GM19452 (cell line): ENCODE measurements at regions not wholly inside any gene's neighbourhood (a gene's known extent, or its start where the extent isn't known, plus 50 kb on each side); places are given as distances from the start of the nearest gene placed in this dataset.
A peak's percentile ranks its signal among the peaks of the same experiment; 100 is the strongest.
"Not testable (repeated sequence)": the region's sequence is repeated elsewhere in the genome, so short reads cannot be mapped to it uniquely, and the experiment has no call there.

ENCODE experiments used
- ATAC-seq: cut with Tn5 transposase; IDR thresholded peaks from one replicate; pipeline ENCODE4 v1.9.1; 2021; ENCODE audit not compliant: unreplicated experiment

GRCh38 chr5:57659886-57660285 is 177.3 kb upstream of the ACTBL2 start:
- no peak for ATAC-seq

DNA sequence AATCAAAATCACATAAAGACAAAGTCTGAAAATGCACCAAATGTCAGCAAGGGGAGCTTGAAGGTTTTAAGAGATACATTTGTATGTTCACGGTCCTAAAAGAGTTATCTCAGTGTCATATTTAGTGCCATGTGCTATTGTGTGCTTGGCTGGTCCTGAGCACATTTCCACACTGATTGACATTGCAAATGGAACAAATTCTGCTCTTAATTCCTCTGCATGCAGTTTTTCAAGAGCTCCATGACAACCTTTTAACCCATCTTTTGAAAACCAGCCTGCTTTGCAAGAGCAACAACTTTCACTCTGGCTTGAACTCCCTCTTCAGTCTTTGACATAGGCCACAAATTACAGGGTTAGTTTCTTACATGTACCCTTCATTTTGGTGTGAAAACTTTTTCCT is 175.4 kb upstream of the ACTBL2 start:
- ATAC-seq, result no peak

DNA sequence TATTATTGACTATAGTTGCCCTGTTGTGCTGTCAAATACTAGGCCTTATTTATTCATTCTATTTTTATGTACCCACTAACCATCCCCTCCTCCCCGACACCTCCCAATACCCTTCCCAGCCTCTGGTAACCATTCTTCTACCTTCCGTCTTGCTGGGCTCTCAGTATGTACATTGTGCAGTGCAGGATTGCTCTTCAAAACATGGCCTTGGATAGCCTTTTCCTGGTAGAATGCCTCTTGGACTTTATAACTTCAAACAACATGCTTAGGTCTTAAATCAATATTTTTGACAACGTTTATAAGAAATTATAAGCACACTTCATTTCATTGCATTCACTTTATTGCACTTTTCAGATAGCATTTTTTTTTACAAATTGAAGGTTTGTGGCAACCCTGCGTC is 172.6 kb upstream of the ACTBL2 start:
- no peak for ATAC-seq

- ATAC-seq, result no peak
Observed at GRCh38 chr5:57653636-57654290, 171.2 kb upstream of the ACTBL2 start.

- ATAC-seq, result no peak
Observed at GRCh38 chr5:57651127-57651526, 168.5 kb upstream of the ACTBL2 start.

DNA sequence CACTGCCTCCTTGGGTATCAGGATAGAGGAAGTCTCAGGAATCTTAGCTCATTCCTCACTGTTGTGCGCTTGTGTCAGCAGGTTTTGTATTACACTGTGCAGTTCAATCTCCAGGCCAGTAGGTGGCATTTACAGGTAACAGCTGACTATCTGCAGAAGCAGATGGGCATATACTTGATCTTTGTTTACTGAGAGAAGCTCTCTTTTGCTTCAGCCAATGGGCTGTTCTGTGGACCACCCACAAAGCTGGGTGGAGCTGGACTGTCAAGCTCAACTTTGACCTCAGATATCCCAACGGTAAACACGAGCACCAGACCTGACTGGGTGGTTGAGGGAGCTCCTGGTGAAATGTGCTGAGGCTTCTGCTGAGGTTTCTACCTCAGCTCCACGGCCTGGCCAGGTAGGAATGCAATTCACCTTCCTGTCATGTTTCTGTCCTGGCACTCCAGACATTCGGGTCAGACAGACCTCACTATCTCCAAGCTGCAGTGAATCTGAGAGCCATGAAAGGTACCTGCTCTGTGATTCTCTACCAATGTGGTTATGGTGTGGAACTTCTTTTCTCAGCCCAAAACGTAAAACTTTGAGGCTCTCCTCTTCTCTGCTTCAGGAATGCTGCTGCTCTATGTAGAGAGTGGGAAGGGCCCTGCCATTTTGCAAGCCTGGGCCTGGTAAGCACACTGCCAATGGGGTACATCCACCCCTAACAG is 167.9 kb upstream of the ACTBL2 start:
- peak; percentile 77 for ATAC-seq

DNA sequence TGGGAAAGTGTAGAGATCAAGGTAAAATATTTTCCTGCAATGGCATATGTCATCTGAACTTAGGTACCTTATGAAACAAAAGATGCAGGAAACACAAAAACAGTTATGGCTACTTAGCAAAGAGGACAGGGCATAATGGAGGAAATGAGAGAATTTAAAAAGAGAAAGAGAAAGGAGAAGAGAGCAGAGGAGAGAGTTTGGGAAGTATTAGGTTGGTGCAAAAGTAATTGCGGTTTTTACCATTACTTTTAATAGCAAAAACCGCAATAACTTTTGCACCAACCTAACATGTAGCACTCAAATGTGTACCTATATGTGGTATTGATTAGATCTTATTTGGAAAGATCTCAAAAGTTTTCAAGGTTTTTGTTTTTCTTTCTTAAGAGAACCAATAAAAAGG is 160.1 kb upstream of the ACTBL2 start:
- no peak for ATAC-seq

- ATAC-seq, result no peak
Observed at GRCh38 chr5:57642066-57642465, 159.5 kb upstream of the ACTBL2 start.

DNA sequence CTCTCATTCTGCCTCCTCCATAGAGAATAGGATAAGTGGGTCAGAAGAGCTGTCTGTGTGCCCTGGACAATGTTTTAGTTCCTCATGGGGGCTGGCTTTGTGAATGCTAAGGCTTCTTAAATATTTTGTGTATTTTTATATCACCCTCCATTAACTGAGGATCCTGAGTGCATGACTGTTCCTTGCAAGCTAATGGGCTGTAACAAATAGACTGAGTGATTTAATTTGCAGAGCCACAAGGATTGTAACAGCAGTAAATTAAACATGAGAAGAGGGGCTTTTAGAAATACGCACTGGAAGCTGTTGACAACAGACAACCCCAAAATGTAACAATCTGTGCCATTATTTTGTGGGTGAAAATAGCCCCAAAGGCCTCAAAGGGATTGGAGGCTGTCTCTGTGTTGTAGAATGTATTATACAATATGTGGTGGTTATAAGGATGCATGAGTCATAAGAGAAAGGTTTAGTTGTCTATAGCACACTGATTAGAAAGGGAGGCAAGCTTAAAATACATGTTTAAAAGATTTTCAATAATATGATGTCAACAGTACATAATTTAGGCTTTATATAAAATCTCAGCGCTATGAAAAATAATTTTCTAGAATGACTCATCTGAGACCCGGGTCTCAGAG is 152.7 kb upstream of the ACTBL2 start:
- ATAC-seq, result no peak

DNA sequence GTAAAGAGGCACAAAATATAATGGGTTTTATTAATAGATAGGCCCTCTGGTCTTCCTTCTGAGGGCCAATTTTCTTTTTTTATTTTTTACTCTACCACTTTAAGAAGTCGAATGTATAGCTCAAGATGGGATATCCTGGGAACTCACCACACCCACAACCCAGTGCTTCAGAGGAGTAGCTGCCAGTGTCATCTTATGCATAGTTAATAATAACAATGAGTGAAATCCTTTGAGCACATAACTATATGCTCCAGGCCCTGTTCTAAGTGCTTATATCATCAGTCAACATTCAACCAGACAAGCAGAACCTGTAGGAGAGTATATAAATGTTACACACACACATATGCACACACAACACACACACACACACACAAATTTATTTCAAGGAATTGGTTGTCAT is 150.3 kb upstream of the ACTBL2 start:
- no peak for ATAC-seq

- not testable (repeated sequence) for ATAC-seq
Observed at GRCh38 chr5:57631139-57631538, 148.5 kb upstream of the ACTBL2 start.

GRCh38 chr5:57627661-57628060 is 145.1 kb upstream of the ACTBL2 start:
- no peak for ATAC-seq

DNA sequence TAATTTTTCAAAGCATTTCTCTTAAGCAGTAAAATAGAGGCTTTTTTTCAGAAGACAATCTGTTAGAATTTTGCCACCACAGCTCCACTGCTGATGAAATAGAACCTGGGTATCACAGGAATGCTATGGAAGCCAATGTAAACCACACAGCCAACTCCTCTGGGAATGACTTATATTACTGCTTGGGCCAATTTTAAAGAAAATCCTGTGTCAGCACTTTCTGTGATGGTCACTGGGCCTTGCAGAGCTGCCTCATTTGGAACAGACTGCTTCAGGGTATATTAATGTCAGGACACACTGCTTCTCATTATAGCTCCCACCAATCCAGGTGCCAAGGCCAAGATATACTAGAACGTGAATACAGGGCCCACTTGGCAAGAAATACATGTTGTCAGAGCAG is 144.1 kb upstream of the ACTBL2 start:
- no peak for ATAC-seq

GRCh38 chr5:57621624-57622023 is 139.0 kb upstream of the ACTBL2 start:
- ATAC-seq, result no peak

DNA sequence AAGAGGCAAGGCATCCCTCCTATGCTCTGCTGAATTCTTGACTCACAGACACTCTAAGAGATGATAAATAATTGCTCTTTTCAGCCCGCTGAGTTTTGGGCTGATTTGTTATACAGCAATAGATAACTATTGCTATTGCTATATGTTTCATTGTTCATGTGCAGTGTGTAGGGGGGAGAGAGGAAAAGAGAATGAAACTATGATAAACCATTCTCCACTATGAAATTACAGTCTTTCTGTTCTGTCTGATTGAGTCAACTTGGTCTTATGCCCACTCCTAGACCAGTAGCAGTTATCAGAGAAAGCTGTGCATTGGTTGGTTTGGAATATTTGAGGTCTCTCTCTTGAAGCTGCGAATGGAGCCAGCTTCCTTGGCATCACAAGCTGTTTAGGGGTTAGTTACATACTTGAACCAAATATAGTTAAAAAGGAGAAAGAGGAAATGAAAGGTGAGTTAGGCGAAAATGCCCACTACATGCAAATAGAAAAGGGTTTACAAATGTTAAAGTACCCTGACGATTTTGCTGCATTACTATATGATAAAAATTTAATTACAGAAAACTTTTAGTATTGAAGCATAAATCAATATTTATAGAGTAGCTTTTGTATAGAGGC is 136.3 kb upstream of the ACTBL2 start:
- no peak for ATAC-seq

GRCh38 chr5:57613741-57614140 is 131.1 kb upstream of the ACTBL2 start:
- no peak for ATAC-seq

GRCh38 chr5:57611177-57611576 is 128.6 kb upstream of the ACTBL2 start:
- no peak for ATAC-seq

GRCh38 chr5:57608542-57608941 is 125.9 kb upstream of the ACTBL2 start:
- ATAC-seq, result no peak

DNA sequence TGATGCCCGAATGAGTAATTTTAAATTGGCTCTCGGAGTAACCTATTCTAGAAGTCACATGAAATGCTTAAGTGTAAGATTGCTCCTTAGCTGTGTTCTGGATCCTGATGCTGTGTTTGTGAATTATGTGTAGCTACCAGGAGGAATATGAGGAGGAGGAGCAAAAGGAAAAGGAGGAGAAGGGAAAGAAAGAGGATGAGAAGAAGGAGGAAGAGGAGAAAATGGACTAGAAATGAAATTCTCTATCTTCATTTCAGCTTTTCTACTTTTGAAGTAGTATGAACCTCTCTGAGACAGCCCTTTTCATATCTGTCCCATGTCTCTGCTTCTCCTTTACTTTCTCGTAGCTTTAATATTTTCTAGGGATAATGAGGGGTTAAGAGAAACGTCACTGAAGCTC is 119.4 kb upstream of the ACTBL2 start:
- ATAC-seq, result no peak

- ATAC-seq, result no peak
Observed at GRCh38 chr5:57600321-57600720, 117.7 kb upstream of the ACTBL2 start.

DNA sequence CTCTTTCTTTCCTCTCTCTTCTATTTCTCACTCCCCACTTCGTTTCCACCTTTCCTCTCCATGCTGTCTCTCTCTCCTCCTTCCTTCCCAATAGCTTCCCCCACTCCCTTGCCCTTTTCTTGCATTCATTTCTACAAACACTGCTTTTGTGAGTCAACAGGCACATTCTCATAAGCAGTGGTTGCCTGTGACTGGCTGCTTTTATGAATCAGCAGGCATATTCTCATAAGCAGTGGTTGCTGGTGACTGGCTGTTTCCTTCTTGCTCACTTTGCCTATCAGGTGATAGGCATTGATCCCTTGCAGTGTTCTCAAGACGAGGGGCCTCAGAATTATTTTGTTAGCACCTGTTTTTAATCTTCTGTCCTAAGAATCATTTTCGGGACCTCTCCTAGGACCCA is 116.1 kb upstream of the ACTBL2 start:
- no peak for ATAC-seq

DNA sequence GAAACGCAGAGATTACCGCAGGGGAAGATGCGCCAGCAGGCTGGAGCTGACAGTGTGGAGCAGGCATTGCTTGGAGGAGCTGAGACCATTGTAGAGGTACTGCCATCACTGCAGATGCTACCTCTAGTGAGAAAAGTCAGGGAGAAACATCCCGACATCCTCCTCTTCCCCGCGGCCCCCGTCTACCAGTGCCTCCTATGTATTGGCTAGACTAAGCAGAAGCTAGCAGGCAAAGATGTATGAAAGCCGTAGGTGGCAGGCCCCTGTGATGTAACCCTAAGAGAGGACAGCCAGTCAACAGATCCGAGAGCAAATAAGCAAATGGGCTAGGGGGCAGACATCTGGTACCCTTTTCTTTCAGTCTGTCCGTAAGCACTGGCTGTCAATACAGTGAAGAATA is 115.5 kb upstream of the ACTBL2 start:
- ATAC-seq, result no peak
